NB4 (cell line): ENCODE measurements at regions not wholly inside any gene's neighbourhood (a gene's known extent, or its start where the extent isn't known, plus 50 kb on each side); places are given as distances from the start of the nearest gene placed in this dataset.

Experiments used
- DNase-seq: peaks from one replicate; pipeline ENCODE4 v3.0.0; 2010; ENCODE audit warnings: low read depth
- H3K4me3 ChIP-seq: one replicate; pipeline ENCODE4 v1.5.1; 2011; ENCODE audit warnings: mild to moderate bottlenecking, low read depth, low read length, moderate library complexity
- CTCF ChIP-seq: IDR thresholded peaks from one replicate; pipeline ENCODE4 v1.5.1; 2012; ENCODE audit warnings: low read depth, low read length
- MAX ChIP-seq: IDR thresholded peaks from 2 replicates; pipeline ENCODE4 v1.6.1; 2011; ENCODE audit warnings: low read depth, low read length
- MYC ChIP-seq: IDR thresholded peaks from 2 replicates; pipeline ENCODE4 v1.6.1; 2011; ENCODE audit warnings: low read depth, low read length
- POLR2A ChIP-seq: IDR thresholded peaks from 2 replicates; pipeline ENCODE4 v1.6.1; 2011; ENCODE audit warnings: mild to moderate bottlenecking; ENCODE audit not compliant: insufficient read length; ENCODE audit errors: extremely low read depth

DNA sequence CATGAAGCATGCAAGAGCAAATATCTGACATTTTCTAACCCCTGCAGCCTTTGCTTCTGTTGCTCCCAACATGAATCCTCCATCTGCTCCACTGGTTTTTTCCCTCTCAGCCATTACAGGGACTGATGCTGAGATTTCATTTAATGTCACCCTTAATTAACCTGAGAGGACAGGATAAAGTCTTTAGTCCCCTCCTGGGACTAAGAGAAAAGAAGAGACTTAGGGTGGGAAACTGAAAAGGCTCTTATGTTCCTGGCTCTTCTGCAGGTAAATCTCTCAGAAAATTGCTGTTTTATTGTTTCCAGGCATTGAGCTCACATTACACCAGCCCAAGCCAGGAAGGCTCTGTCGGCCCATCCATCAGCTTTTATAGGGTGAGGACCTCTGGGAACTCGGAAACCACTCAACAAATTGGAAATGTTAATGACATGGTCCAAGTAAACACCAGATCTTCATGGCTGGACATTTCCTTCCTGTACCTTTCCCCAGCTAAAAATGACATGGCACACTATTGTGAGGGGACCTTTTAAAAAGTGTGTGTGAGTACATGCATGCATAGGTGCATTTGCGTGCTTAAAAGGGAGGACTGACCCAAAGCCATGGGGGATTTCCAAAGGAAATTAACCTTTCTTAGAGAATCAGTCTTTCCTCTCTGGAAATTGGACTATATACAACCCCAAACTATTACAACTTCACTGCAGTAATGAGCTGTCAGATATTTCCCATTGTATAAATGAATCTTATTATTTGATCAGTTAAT is 408.1 kb upstream of the TMTC1 start:
- TF ChIP-seq MYC, result no peak
- no peak for TF ChIP-seq POLR2A
- no peak for TF ChIP-seq MAX
- TF ChIP-seq CTCF, result no peak
- no peak overlapping the region for H3K4me3 ChIP-seq
- DNase-seq, result no peak

DNA sequence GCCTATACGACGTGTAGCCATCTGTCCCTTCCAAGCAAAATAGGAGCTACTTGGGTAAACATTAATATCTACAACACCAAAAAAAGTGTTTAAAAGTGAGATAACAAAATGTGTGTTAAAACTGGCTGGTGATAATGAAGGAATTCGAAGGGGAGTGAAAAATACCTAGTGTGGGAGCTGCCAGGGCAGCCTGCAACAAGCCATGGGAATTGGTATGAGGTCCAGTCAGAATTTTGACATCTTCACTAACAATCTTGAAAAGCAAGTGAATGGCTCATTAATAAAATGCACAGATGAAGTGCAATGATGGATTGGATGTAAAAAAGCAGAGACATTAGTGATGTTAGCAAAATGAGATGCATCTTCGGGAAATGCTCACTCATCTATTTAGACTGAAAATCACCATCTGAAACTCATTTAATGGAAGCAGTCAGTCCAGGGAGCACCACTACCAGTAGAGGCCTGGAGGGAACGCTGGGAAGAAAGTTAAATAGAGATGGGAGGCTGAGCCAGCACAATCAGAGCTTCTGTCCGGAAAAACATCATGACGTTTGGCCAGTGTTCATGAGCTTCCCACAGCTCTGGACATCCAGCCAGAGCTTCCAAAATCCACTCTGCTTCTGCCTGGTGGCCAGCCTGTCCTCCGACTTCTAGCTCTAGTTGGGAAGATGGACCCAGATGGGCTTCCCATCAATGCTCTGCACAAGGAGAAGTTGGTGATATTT is 405.0 kb upstream of the TMTC1 start:
- H3K4me3 ChIP-seq, result no peak overlapping the region
- no peak for DNase-seq
- no peak for TF ChIP-seq CTCF
- TF ChIP-seq POLR2A, result no peak
- TF ChIP-seq MAX, result no peak
- TF ChIP-seq MYC, result no peak

- DNase-seq, result no peak
- no peak for TF ChIP-seq POLR2A
- no peak for TF ChIP-seq MYC
- TF ChIP-seq CTCF, result no peak
- no peak for TF ChIP-seq MAX
- no peak overlapping the region for H3K4me3 ChIP-seq
Measured at GRCh38 chr12:30187426-30187825, 403.7 kb upstream of the TMTC1 start.

DNA sequence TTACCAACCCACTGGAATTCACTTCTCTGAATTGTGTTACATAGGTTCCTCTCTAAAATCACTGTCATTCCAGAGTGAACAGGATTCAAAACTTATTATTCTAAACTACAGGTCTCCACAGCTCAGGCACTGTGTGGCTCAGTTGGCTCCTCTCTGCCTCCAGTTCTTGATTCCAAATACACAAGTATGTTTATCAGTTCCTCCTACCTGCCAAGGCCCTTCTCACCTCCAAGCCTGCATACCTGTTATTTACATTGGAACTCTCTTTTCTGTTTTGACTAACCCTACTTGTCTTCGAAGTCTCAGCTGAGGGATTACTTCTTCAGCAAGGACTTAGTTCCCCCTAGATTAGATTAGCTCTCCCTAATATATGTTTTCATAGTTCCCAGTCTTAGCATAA is 397.6 kb upstream of the TMTC1 start:
- TF ChIP-seq MAX (no peak), CTCF (no peak), POLR2A (no peak), MYC (no peak)
- no peak for DNase-seq
- H3K4me3 ChIP-seq, result no peak overlapping the region

GRCh38 chr12:30180602-30181001 is 396.9 kb upstream of the TMTC1 start:
- no peak for DNase-seq
- TF ChIP-seq CTCF, result no peak
- TF ChIP-seq POLR2A, result no peak
- TF ChIP-seq MYC, result no peak
- no peak for TF ChIP-seq MAX
- no peak overlapping the region for H3K4me3 ChIP-seq
